Muscle layer of duodenum (tissue), 2 donors: ENCODE measurements at regions not wholly inside any gene's neighbourhood (a gene's known extent, or its start where the extent isn't known, plus 50 kb on each side); places are given as distances from the start of the nearest gene placed in this dataset.
"Not testable (repeated sequence)": the region's sequence is repeated elsewhere in the genome, so short reads cannot be mapped to it uniquely, and the experiment has no call there.

Source experiments
- H3K27ac ChIP-seq: one replicate; pipeline ENCODE4 v1.7.0; 2013; ENCODE audit warnings: mild to moderate bottlenecking, low read length
- H3K27me3 ChIP-seq: one replicate; pipeline ENCODE4 v1.7.0; 2013; ENCODE audit warnings: low read depth, mild to moderate bottlenecking, control low read depth, low read length
- H3K36me3 ChIP-seq, 2 donors: one replicate each; pipeline ENCODE4 v1.7.0; 2013; ENCODE audit warnings: low read length in 2 of 2, control low read depth in 1 of 2, mild to moderate bottlenecking in 1 of 2; ENCODE audit not compliant: insufficient read depth in 2 of 2, control insufficient read depth in 1 of 2
- H3K4me1 ChIP-seq, 2 donors: one replicate each; pipeline ENCODE4 v1.7.0; 2013; ENCODE audit warnings: low read length in 2 of 2, mild to moderate bottlenecking in 2 of 2, control low read depth in 1 of 2, moderate library complexity in 1 of 2; ENCODE audit not compliant: insufficient read depth in 2 of 2, control insufficient read depth in 1 of 2
- H3K4me3 ChIP-seq, 2 donors: one replicate each; pipeline ENCODE4 v1.7.0; 2013; ENCODE audit warnings: low read length in 2 of 2, low read depth in 1 of 2, mild to moderate bottlenecking in 1 of 2
- H3K9me3 ChIP-seq, 2 donors: one replicate each; pipeline ENCODE4 v1.7.0; 2013; ENCODE audit warnings: low read length in 2 of 2, control low read depth in 1 of 2, mild to moderate bottlenecking in 1 of 2; ENCODE audit not compliant: control insufficient read depth in 1 of 2
- donor health status: healthy.

GRCh38 chr2:57465967-57466366 lies 580.6 kb upstream of the VRK2 start:
- no peak overlapping the region for H3K27ac ChIP-seq
- H3K36me3 ChIP-seq: no peaks in the 10 kb centered on the region
- H3K9me3 ChIP-seq: peaks cover 0 to 3% of the 10 kb centered on the region in 2 donors
- no peaks in the 10 kb centered on the region for H3K27me3 ChIP-seq
- no peaks in the 10 kb centered on the region for H3K4me1 ChIP-seq
- no peak overlapping the region for H3K4me3 ChIP-seq

GRCh38 chr2:57475391-57475790 lies 571.2 kb upstream of the VRK2 start:
- Histone ChIP-seq H3K36me3 (no peaks in the 10 kb centered on the region), H3K27ac (no peak overlapping the region), H3K27me3 (no peaks in the 10 kb centered on the region), H3K4me1 (no peaks in the 10 kb centered on the region), H3K9me3 (no peaks in the 10 kb centered on the region), H3K4me3 (no peak overlapping the region)

- H3K36me3 ChIP-seq: no peaks in the 10 kb centered on the region
- H3K27me3 ChIP-seq: no peaks in the 10 kb centered on the region
- H3K9me3 ChIP-seq: no peaks in the 10 kb centered on the region
- no peak overlapping the region for H3K4me3 ChIP-seq
- H3K4me1 ChIP-seq: no peaks in the 10 kb centered on the region
- H3K27ac ChIP-seq: no peak overlapping the region
These were observed 566.6 kb upstream of the VRK2 start for GRCh38 chr2:57479981-57480380.

- Histone ChIP-seq H3K4me3 (no peak overlapping the region), H3K36me3 (no peaks in the 10 kb centered on the region)
These were observed 558.5 kb upstream of the VRK2 start for GRCh38 chr2:57488061-57488460.

GRCh38 chr2:57490741-57491140 lies 555.9 kb upstream of the VRK2 start:
- Histone ChIP-seq H3K9me3 (no peaks in the 10 kb centered on the region), H3K27me3 (no peaks in the 10 kb centered on the region), H3K4me3 (no peak overlapping the region)

More at GRCh38 chr2:57488061-57488460, 558.5 kb upstream of the VRK2 start:
- Histone ChIP-seq H3K4me1 (no peaks in the 10 kb centered on the region), H3K27me3 (no peaks in the 10 kb centered on the region), H3K9me3 (no peaks in the 10 kb centered on the region), H3K27ac (no peak overlapping the region)

GRCh38 chr2:57491213-57491612 lies 555.4 kb upstream of the VRK2 start:
- Histone ChIP-seq H3K27ac (no peak overlapping the region), H3K9me3 (no peaks in the 10 kb centered on the region), H3K4me1 (no peaks in the 10 kb centered on the region), H3K4me3 (no peak overlapping the region), H3K36me3 (no peaks in the 10 kb centered on the region), H3K27me3 (no peaks in the 10 kb centered on the region)

More at GRCh38 chr2:57490741-57491140, 555.9 kb upstream of the VRK2 start:
- no peaks in the 10 kb centered on the region for H3K4me1 ChIP-seq
- no peak overlapping the region for H3K27ac ChIP-seq
- H3K36me3 ChIP-seq: no peaks in the 10 kb centered on the region

GRCh38 chr2:57493966-57494365 lies 552.6 kb upstream of the VRK2 start:
- H3K36me3 ChIP-seq, H3K4me1 ChIP-seq, H3K27ac ChIP-seq, H3K27me3 ChIP-seq, H3K4me3 ChIP-seq, H3K9me3 ChIP-seq: not testable (repeated sequence)

- Histone ChIP-seq H3K9me3 (no peaks in the 10 kb centered on the region), H3K4me1 (no peaks in the 10 kb centered on the region), H3K36me3 (no peaks in the 10 kb centered on the region), H3K4me3 (no peak overlapping the region), H3K27ac (no peak overlapping the region), H3K27me3 (no peaks in the 10 kb centered on the region)
These were observed 549.0 kb upstream of the VRK2 start for GRCh38 chr2:57497489-57498096.

GRCh38 chr2:57504787-57505186 lies 541.8 kb upstream of the VRK2 start:
- H3K36me3 ChIP-seq: no peaks in the 10 kb centered on the region
- no peaks in the 10 kb centered on the region for H3K9me3 ChIP-seq
- H3K4me1 ChIP-seq: no peaks in the 10 kb centered on the region
- no peak overlapping the region for H3K27ac ChIP-seq
- H3K27me3 ChIP-seq: no peaks in the 10 kb centered on the region
- no peak overlapping the region for H3K4me3 ChIP-seq

- no peak overlapping the region for H3K27ac ChIP-seq
- no peaks in the 10 kb centered on the region for H3K4me1 ChIP-seq
- no peak overlapping the region for H3K4me3 ChIP-seq
- no peaks in the 10 kb centered on the region for H3K9me3 ChIP-seq
- H3K36me3 ChIP-seq: no peaks in the 10 kb centered on the region
- H3K27me3 ChIP-seq: no peaks in the 10 kb centered on the region
These were observed 537.4 kb upstream of the VRK2 start for GRCh38 chr2:57509189-57509588.

- H3K27ac ChIP-seq: no peak overlapping the region
- H3K9me3 ChIP-seq: no peaks in the 10 kb centered on the region
- no peaks in the 10 kb centered on the region for H3K36me3 ChIP-seq
- H3K4me1 ChIP-seq: no peaks in the 10 kb centered on the region
- H3K27me3 ChIP-seq: no peaks in the 10 kb centered on the region
- H3K4me3 ChIP-seq: no peak overlapping the region
These were observed 535.9 kb upstream of the VRK2 start for GRCh38 chr2:57510704-57511103.

GRCh38 chr2:57515366-57515765 lies 531.2 kb upstream of the VRK2 start:
- Histone ChIP-seq H3K27ac (no peak overlapping the region), H3K4me1 (no peaks in the 10 kb centered on the region), H3K36me3 (no peaks in the 10 kb centered on the region), H3K27me3 (no peaks in the 10 kb centered on the region), H3K9me3 (no peaks in the 10 kb centered on the region), H3K4me3 (no peak overlapping the region)
